ENCODE measurements at regions not wholly inside any gene's neighbourhood (a gene's known extent, or its start where the extent isn't known, plus 50 kb on each side); places are given as distances from the start of the nearest gene placed in this dataset.
"Not testable (repeated sequence)": the region's sequence is repeated elsewhere in the genome, so short reads cannot be mapped to it uniquely, and the experiment has no call there.

GRCh38 chr17:79560527-79560926, 50.3 kb downstream of the RBFOX3 start:
- no peak for DNase-seq

- no peak for DNase-seq
Measured at GRCh38 chr17:79559111-79559887, 51.6 kb downstream of the RBFOX3 start.

GRCh38 chr17:79558091-79558900, 52.6 kb downstream of the RBFOX3 start:
- DNase-seq, result no peak

- no peak for DNase-seq
Measured at GRCh38 chr17:79557276-79558090, 53.4 kb downstream of the RBFOX3 start.

- DNase-seq, result no peak
Measured at GRCh38 chr17:79556271-79556670, 54.6 kb downstream of the RBFOX3 start.

GRCh38 chr17:79555543-79555942, 55.3 kb downstream of the RBFOX3 start:
- DNase-seq, result no peak

GRCh38 chr17:79554346-79554745, 56.5 kb downstream of the RBFOX3 start:
- not testable (repeated sequence) for DNase-seq

GRCh38 chr17:79552824-79553223, 58.0 kb downstream of the RBFOX3 start:
- DNase-seq, result no peak

GRCh38 chr17:79552405-79552804, 58.4 kb downstream of the RBFOX3 start:
- DNase-seq, result no peak

- DNase-seq, result no peak
Measured at GRCh38 chr17:79549141-79549915, 61.5 kb downstream of the RBFOX3 start.

GRCh38 chr17:79548116-79548515, 62.7 kb downstream of the RBFOX3 start:
- no peak for DNase-seq

GRCh38 chr17:79547586-79547985, 63.3 kb downstream of the RBFOX3 start:
- no peak for DNase-seq

GRCh38 chr17:79547171-79547570, 63.7 kb downstream of the RBFOX3 start:
- not testable (repeated sequence) for DNase-seq

GRCh38 chr17:79546386-79546785, 64.5 kb downstream of the RBFOX3 start:
- DNase-seq, result no peak

GRCh38 chr17:79545251-79546005, 65.4 kb downstream of the RBFOX3 start:
- DNase-seq, result no peak

GRCh38 chr17:79544142-79544914, 66.5 kb downstream of the RBFOX3 start:
- DNase-seq, result no peak

- no peak for DNase-seq
Measured at GRCh38 chr17:79543531-79543930, 67.3 kb downstream of the RBFOX3 start.

GRCh38 chr17:79542718-79543117, 68.1 kb downstream of the RBFOX3 start:
- no peak for DNase-seq

GRCh38 chr17:79541056-79541850, 69.6 kb downstream of the RBFOX3 start:
- DNase-seq, result no peak
